SU-DHL-6 (cell line): ENCODE measurements at regions not wholly inside any gene's neighbourhood (a gene's known extent, or its start where the extent isn't known, plus 50 kb on each side); places are given as distances from the start of the nearest gene placed in this dataset.
"Not testable (repeated sequence)": the region's sequence is repeated elsewhere in the genome, so short reads cannot be mapped to it uniquely, and the experiment has no call there.

Experiments used
- H2AFZ ChIP-seq: fragments of 200-600 bp; sonication (generic); 2 replicates; pipeline ENCODE4 v1.6.1; 2014; ENCODE audit warnings: low read depth, mild to moderate bottlenecking, moderate library complexity, mixed read lengths, antibody characterized with exemption, low read length; ENCODE audit not compliant: severe bottlenecking
- H3F3A ChIP-seq: fragments of 200-600 bp; shearing (Covaris generic); 2 replicates; pipeline ENCODE4 v1.6.0; 2016; ENCODE audit warnings: antibody characterized with exemption, mild to moderate bottlenecking; ENCODE audit not compliant: insufficient read depth
- H3K27ac ChIP-seq: fragments of 200-600 bp; sonication (generic); 2 replicates; pipeline ENCODE4 v1.5.1; 2016; ENCODE audit warnings: low read depth, mild to moderate bottlenecking, low read length, moderate library complexity, mixed read lengths
- H3K27me3 ChIP-seq: fragments of 200-600 bp; sonication (generic), shearing (Covaris generic); 2 replicates; pipeline ENCODE4 v1.6.0; 2014; ENCODE audit warnings: mild to moderate bottlenecking, low read length
- H3K36me3 ChIP-seq: fragments of 200-600 bp; sonication (generic); 2 replicates; pipeline ENCODE4 v1.6.1; 2014; ENCODE audit warnings: mild to moderate bottlenecking, low read length, mixed read lengths
- H3K4me2 ChIP-seq: fragments of 300-600, 200-600 bp; shearing (Covaris generic), sonication (generic); 2 replicates; pipeline ENCODE4 v1.6.0; 2014; ENCODE audit warnings: low read length, low read depth, mild to moderate bottlenecking; ENCODE audit not compliant: poor library complexity, severe bottlenecking
- H3K4me3 ChIP-seq: fragments of 200-600 bp; sonication (generic); 2 replicates; pipeline ENCODE4 v1.5.1; 2014; ENCODE audit warnings: antibody characterized with exemption, low read length, mild to moderate bottlenecking, mixed read lengths; ENCODE audit not compliant: insufficient read depth, poor library complexity, severe bottlenecking
- H3K79me2 ChIP-seq: fragments of 200-600 bp; sonication (generic); 2 replicates; pipeline ENCODE4 v1.6.1; 2014; ENCODE audit warnings: mild to moderate bottlenecking, low read length, moderate library complexity; ENCODE audit not compliant: insufficient read depth
- H3K9ac ChIP-seq: fragments of 200-600 bp; sonication (generic); 2 replicates; pipeline ENCODE4 v1.7.0; 2014; ENCODE audit warnings: mild to moderate bottlenecking, low read length
- H3K9me2 ChIP-seq: fragments of 200-600 bp; sonication (generic); replicated peaks from 2 replicates; pipeline ENCODE4 v1.6.1; 2014; ENCODE audit warnings: low read length; ENCODE audit not compliant: insufficient read depth
- H3K9me3 ChIP-seq: fragments of 200-600 bp; sonication (generic); 2 replicates; pipeline ENCODE4 v1.6.1; 2014; ENCODE audit warnings: low read length, mixed read lengths; ENCODE audit not compliant: insufficient read depth
- H4K20me1 ChIP-seq: fragments of 200-600 bp; sonication (generic); 2 replicates; pipeline ENCODE4 v1.6.1; 2014; ENCODE audit warnings: low read depth, mild to moderate bottlenecking, antibody characterized with exemption, low read length, moderate library complexity, mixed read lengths
- CTCF ChIP-seq: fragments of 200-600 bp; sonication (generic); IDR thresholded peaks from one replicate; pipeline ENCODE4 v1.5.1; 2017; ENCODE audit warnings: antibody characterized with exemption, mild to moderate bottlenecking, low read length, moderate library complexity; ENCODE audit not compliant: insufficient read depth, poor library complexity, severe bottlenecking
- EZH2phosphoT487 ChIP-seq: fragments of 200-600 bp; sonication (generic), shearing (Covaris generic); conservative IDR thresholded peaks from 2 replicates; pipeline ENCODE4 v1.6.1; 2018; ENCODE audit warnings: mild to moderate bottlenecking, antibody characterized with exemption, low read length, moderate library complexity, mixed read lengths

GRCh38 chr2:109724533-109725460 is 69.3 kb upstream of the RGPD5 start:
- H3K9me3 ChIP-seq: no peaks in the 10 kb centered on the region
- no peak overlapping the region for H2AFZ ChIP-seq
- H3K36me3 ChIP-seq: no peaks in the 10 kb centered on the region
- H3K4me2 ChIP-seq: no peak overlapping the region
- no peaks in the 10 kb centered on the region for H3F3A ChIP-seq
- H3K4me3 ChIP-seq: no peak overlapping the region
- H4K20me1 ChIP-seq: no peaks in the 10 kb centered on the region
- TF ChIP-seq EZH2phosphoT487 (no peak), CTCF (no peak)
- H3K9ac ChIP-seq: no peak overlapping the region
- no peaks in the 10 kb centered on the region for H3K79me2 ChIP-seq
- no peaks in the 10 kb centered on the region for H3K27me3 ChIP-seq
- no peak overlapping the region for H3K27ac ChIP-seq
- H3K9me2 ChIP-seq: no peaks in the 10 kb centered on the region

- Histone ChIP-seq H3F3A (no peaks in the 10 kb centered on the region), H4K20me1 (no peaks in the 10 kb centered on the region), H3K9me2 (no peaks in the 10 kb centered on the region), H3K4me2 (no peak overlapping the region), H3K36me3 (no peaks in the 10 kb centered on the region), H3K79me2 (no peaks in the 10 kb centered on the region), H3K27ac (no peak overlapping the region), H3K9ac (no peak overlapping the region), H3K9me3 (no peaks in the 10 kb centered on the region), H3K4me3 (no peak overlapping the region), H2AFZ (no peak overlapping the region), H3K27me3 (no peaks in the 10 kb centered on the region)
- TF ChIP-seq CTCF: no peak
- TF ChIP-seq EZH2phosphoT487: no peak
These were observed 67.5 kb upstream of the RGPD5 start for GRCh38 chr2:109726379-109727270.

DNA sequence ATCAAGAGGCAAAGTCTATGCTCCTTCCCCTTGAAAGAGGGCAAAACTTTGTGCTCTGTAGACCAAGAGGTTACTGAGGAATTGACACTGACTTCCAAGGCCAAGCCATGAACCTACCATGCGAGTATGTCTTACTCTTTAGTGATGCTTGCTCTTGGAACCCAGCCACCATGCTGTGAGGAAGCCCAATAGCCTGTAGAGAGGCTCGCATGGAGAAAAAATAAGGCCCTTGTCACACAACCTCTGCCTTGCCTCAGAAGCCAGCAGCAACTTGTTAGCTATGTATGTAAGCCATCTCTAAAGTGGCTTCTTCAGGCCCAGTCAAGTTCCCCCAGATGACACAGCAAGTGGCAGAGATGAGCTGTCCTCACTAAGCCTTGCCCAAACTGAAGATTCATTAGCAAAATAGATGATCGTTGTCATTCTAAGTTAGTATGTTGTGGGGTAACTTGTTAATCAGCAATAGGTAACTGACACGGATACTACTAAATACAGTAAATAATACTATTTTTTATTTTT is 66.1 kb upstream of the RGPD5 start:
- no peaks in the 10 kb centered on the region for H3K27me3 ChIP-seq
- H3K36me3 ChIP-seq: no peaks in the 10 kb centered on the region
- TF ChIP-seq EZH2phosphoT487 (no peak), CTCF (no peak)
- no peaks in the 10 kb centered on the region for H3K9me3 ChIP-seq
- H3F3A ChIP-seq: no peaks in the 10 kb centered on the region
- H3K4me3 ChIP-seq: no peak overlapping the region
- H2AFZ ChIP-seq: no peak overlapping the region
- H4K20me1 ChIP-seq: no peaks in the 10 kb centered on the region
- no peak overlapping the region for H3K4me2 ChIP-seq
- H3K9me2 ChIP-seq: no peaks in the 10 kb centered on the region
- no peaks in the 10 kb centered on the region for H3K79me2 ChIP-seq
- no peak overlapping the region for H3K27ac ChIP-seq
- no peak overlapping the region for H3K9ac ChIP-seq

GRCh38 chr2:109733746-109734145 is 60.4 kb upstream of the RGPD5 start:
- not testable (repeated sequence) for H3K4me3 ChIP-seq, H2AFZ ChIP-seq, H3K9me2 ChIP-seq

More at GRCh38 chr2:109733746-109734145, 60.4 kb upstream of the RGPD5 start:
- H3K9ac ChIP-seq, H3F3A ChIP-seq, H3K9me3 ChIP-seq, H3K4me2 ChIP-seq, H3K27me3 ChIP-seq, H3K27ac ChIP-seq, H3K36me3 ChIP-seq, H4K20me1 ChIP-seq, H3K79me2 ChIP-seq: not testable (repeated sequence)
